NOMO-1 (cell line): ENCODE measurements at regions not wholly inside any gene's neighbourhood (a gene's known extent, or its start where the extent isn't known, plus 50 kb on each side); places are given as distances from the start of the nearest gene placed in this dataset.
A peak's percentile ranks its signal among the peaks of the same experiment; 100 is the strongest.
"Not testable (repeated sequence)": the region's sequence is repeated elsewhere in the genome, so short reads cannot be mapped to it uniquely, and the experiment has no call there.

ENCODE experiments used
- DNase-seq, 2 experiments: peaks; one replicate each; lab custom pipeline; 2025; ENCODE audit not compliant: unreplicated experiment in 2 of 2; lab: John Stamatoyannopoulos, UW

GRCh38 chr7:96826089-96826488 lies 116.4 kb upstream of the SEM1 start:
- DNase-seq: no peak

DNA sequence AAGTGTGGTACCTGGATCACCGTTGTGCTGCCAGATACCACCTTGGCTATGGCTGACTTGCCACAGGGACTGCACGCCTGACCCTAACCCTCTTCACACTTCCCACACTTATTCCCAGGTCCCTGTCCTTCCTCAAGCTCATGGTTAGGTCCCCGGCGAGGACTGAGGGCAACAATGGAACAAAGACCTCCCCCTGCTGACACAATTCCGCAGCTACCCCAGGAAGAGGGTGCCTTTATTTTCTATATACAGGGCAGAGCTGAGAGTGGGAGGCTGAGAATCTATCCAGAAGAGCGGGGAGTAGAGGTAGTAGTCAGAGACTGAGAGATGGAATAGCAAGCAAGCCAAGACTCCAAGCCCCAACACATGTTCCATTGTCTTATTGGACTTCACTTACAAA lies 118.1 kb upstream of the SEM1 start:
- no peak for DNase-seq

DNA sequence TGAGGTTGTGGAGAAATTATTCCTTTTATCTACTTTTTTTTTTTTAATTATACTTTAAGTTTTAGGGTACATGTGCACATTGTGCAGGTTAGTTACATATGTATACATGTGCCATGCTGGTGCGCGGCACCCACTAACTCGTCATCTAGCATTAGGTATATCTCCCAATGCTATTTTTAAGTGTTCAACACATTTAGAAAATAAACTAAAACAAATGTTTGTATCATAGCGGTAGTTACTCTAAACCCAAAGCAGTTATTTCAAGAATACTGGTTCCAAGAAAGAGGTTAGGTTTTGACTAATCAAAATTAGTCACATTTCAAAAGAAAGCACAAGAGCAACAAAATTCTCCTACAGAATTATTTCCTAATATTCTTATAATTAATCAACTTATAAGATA lies 119.5 kb upstream of the SEM1 start:
- not testable (repeated sequence) for DNase-seq

DNA sequence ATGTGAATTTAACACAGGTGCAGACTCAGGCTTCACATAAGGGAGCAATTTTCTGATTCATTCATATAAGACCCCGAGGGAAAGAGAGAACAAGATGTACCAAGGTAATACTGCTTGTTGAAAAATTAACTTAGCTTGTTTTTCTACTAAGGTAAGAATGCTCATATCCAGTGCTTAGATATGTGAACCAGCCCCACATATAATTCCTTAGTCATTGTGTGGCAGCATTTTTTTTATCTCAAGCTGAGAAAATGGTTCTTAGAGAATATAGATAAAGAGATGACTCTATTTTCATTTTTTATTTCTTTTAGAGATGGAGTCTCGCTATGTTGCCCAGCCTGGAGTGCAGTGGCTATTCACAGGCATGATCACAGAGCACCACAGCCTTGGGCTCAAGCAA lies 121.8 kb upstream of the SEM1 start:
- DNase-seq: no peak

GRCh38 chr7:96832092-96832662 lies 122.5 kb upstream of the SEM1 start:
- DNase-seq: no peak

GRCh38 chr7:96833676-96834453 lies 124.2 kb upstream of the SEM1 start:
- DNase-seq: no peak

DNA sequence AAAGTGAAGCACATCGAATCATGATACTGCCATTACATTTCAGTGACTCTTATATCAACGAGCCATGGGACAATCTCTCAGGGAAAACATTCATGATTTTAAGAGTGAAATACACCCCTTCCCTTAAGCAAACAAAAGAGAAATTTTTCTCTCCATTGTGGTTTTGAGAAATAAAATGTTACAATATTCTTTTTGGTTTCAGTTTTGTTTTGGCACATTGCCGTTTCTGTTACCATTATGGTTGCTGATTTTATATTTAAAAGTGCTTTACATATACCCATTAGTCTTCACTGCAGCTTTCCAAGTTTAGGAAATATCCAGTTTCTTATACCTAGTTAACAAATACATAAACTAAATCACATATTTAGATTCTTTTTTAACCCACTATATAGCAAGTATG lies 126.8 kb upstream of the SEM1 start:
- DNase-seq: peak in 1 of 2 experiments; percentile 61

DNA sequence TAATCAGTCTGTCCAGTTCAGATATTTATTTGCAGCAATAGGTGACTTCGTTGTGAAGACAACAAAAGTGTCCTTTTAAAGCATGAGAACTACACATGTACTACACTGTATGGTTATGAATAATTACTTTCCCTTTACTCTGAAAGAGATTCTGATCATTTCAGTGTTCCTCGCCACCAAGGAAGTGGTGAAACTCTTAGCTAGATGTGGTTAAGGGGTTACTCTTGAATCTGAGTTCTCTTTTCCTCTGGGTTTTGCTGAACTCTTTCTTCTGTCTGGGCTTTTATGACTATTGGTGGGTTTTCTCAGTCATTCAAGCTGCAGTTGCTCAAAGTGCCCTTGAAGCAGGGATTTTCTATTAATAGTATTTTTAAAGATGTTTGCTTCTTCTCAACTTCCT lies 127.9 kb upstream of the SEM1 start:
- peak; percentile 89 to 98 for DNase-seq

DNA sequence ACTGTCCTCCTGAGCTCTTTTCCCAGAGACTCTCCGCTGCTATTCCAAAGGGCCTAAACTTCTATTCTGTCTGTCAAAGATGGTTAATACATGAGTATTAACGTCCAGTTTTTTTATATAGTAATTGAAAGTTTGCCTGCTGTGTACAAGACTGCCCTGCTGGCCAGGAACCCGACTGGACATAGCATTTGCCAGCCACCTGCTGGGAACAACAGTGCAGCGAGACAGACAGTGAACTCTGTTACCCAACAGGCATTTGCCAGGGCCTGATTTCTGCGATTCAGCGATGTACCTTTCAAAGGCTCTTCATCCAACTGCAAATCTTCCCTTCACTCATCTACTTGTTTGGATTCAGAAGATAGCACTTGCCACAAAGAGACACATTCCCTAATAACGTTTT lies 128.8 kb upstream of the SEM1 start:
- DNase-seq: no peak

- DNase-seq: no peak
Measured at GRCh38 chr7:96855139-96855538, 145.5 kb upstream of the SEM1 start.

DNA sequence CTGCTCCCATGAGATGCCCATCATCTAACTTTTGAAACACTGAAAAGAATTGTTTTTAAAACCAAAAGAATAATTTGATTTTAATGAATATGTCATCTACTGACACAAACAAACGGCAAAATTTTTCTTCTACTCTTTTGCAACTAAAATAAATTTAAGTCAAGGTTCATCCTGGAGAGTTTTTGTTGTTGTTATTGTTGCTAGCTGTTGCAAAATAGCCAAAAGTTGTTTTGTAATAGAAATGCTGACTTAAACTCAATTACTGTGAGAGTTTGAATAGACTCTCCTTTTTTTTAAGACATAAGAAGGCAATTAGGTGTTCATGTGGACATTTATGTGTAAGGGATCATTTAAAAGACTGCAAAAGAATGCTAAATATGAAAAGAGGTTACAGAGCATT lies 146.0 kb upstream of the SEM1 start:
- no peak for DNase-seq

DNA sequence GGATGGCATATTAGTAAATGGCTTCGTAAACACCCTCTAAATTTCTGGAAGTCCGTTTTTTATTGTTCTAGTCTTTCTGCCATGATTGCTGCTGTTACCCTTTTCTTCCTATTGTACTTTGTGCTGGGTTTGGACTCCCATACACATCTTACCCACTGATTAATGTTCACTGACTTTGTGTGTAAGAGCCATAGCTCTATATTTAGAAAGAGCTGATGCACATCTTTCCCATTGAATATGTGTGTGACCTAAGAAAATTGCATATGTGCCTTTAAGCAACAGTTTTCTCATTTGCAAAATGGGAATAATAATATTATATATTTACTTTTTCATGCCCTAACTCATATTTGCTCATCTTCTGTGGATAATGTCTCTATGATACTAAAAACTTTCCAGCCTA lies 135.8 kb upstream of the DLX6 start:
- DNase-seq: no peak

- DNase-seq: peak in 1 of 2 experiments; percentile 42
Measured at GRCh38 chr7:96870185-96870584, 135.2 kb upstream of the DLX6 start.

- DNase-seq: no peak
Measured at GRCh38 chr7:96870934-96871333, 134.4 kb upstream of the DLX6 start.

GRCh38 chr7:96887426-96887825 lies 117.9 kb upstream of the DLX6 start:
- DNase-seq: peak in 1 of 2 experiments; percentile 18

GRCh38 chr7:96899108-96899507 lies 106.2 kb upstream of the DLX6 start:
- peak in 1 of 2 experiments; percentile 67 for DNase-seq

- no peak for DNase-seq
Measured at GRCh38 chr7:96901822-96902445, 103.4 kb upstream of the DLX6 start.

GRCh38 chr7:96903906-96904305 lies 101.4 kb upstream of the DLX6 start:
- DNase-seq: peak; percentile 44 to 62

DNA sequence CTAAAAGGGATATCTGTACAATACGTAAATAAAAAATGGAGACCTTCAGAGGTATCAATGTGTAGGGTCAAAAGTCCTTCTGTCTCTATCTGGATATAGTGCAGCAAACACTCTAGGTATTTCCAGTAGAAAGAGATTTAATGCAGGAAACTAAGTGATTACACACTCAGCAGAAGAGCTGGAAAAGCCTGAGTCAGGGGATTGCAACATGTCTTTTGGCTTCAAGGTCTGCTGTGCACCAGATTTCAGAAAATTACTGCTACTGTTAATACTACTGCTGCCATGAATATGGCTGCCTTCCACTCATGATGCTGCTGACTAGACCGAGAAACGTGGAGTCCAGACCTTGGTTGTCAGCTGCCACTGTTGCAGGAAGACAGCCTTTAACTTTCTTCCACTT lies 94.9 kb upstream of the DLX6 start:
- peak; percentile 81 to 93 for DNase-seq

GRCh38 chr7:96915029-96915428 lies 90.3 kb upstream of the DLX6 start:
- no peak for DNase-seq

DNA sequence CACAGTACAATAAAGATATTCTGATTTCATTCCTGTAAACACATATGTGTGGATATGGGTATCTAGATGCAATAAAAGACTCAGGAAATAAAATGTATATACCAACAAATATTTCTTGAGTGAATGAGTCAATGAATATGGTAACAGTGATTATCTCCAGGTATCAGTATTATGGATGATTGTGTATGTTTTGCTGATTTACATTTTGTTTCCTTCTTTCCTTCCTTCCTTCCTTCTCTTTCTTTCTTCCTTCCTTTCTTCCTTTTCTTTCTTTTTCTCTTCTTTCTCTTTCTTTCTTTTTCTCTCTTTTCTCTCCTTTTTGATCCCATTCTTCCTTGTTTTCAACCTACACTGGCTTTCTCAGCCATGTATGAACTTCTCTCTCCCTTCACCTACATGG lies 85.3 kb upstream of the DLX6 start:
- DNase-seq: no peak

DNA sequence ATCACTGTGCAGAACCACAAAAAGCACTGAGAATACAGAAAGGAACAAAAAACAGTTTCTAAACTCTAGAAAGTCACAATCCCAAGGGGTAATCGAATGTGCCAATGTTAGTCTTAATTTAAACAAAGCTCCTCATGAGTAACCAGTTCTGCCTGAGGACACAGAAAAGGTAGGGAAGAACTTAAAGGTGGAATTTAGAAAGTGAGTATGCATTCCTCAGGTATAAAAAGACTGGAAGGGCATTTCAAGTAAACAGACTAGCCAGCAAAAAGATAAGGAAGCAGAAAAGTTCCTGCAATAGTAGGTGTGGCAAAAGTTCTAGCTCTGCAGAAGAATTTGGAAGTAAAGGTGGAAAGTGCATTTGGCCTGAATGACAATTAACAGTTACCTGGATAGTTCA lies 84.6 kb upstream of the DLX6 start:
- DNase-seq: no peak
